ENCODE measurements at regions not wholly inside any gene's neighbourhood (a gene's known extent, or its start where the extent isn't known, plus 50 kb on each side); places are given as distances from the start of the nearest gene placed in this dataset.

DNA sequence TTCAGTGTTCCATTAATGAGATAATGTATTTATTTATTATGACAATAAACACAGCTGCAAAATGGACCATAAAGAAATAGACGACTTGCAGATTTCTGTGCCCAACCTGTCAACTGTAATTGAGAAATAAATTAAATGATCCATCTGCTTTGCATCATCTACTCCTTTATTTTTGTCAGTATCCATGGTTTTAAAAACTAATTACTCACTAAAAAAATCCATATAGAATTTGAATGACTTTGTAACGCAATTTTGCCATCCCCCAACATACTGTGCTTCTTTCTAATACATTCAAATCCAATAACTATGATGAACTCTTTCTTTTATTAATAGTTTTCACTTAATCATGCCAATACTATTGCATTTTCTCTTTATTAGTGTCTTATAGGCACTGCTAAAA lies 388.5 kb upstream of the SORCS1 start:
- TF ChIP-seq, protein P1, sequence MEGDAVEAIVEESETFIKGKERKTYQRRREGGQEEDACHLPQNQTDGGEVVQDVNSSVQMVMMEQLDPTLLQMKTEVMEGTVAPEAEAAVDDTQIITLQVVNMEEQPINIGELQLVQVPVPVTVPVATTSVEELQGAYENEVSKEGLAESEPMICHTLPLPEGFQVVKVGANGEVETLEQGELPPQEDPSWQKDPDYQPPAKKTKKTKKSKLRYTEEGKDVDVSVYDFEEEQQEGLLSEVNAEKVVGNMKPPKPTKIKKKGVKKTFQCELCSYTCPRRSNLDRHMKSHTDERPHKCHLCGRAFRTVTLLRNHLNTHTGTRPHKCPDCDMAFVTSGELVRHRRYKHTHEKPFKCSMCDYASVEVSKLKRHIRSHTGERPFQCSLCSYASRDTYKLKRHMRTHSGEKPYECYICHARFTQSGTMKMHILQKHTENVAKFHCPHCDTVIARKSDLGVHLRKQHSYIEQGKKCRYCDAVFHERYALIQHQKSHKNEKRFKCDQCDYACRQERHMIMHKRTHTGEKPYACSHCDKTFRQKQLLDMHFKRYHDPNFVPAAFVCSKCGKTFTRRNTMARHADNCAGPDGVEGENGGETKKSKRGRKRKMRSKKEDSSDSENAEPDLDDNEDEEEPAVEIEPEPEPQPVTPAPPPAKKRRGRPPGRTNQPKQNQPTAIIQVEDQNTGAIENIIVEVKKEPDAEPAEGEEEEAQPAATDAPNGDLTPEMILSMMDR (conservative IDR thresholded peaks at IDR 0.05) = no peak
- Histone ChIP-seq H3T11ph (ENCODE audit: low read length) (no peak overlapping the region), H2BK20ac (ENCODE audit: low read depth, low read length, poor library complexity, severe bottlenecking) (no peak overlapping the region), H3K56ac (ENCODE audit: insufficient read length, low read depth, low read length) (no peak overlapping the region), H3K27me3 (ENCODE audit: insufficient read depth, low read length) (no peaks in the 10 kb centered on the region), H3K79me2 (ENCODE audit: insufficient read depth, low read length) (no peaks in the 10 kb centered on the region), H4K91ac (ENCODE audit: insufficient read length, low read depth, low read length) (no peak overlapping the region), H4K5ac (ENCODE audit: insufficient read length, low read depth, low read length) (no peak overlapping the region), H3K23me2 (ENCODE audit: insufficient read length, low read depth, low read length, poor library complexity, severe bottlenecking) (no peaks in the 10 kb centered on the region), H3K18ac (ENCODE audit: insufficient read length, low read depth, low read length) (no peak overlapping the region), H2AK5ac (ENCODE audit: insufficient read length, low read length) (no peak overlapping the region), H2BK5ac (ENCODE audit: insufficient read length, low read length) (no peak overlapping the region), H2AFZ (ENCODE audit: low read length) (no peak overlapping the region), H3K23ac (ENCODE audit: insufficient read length, low read depth, low read length) (no peak overlapping the region), H2BK120ac (ENCODE audit: low read depth, low read length, poor library complexity, severe bottlenecking) (no peak overlapping the region), H3K4ac (ENCODE audit: low read depth, low read length) (no peak overlapping the region), H2BK12ac (ENCODE audit: insufficient read length, low read depth, low read length) (no peak overlapping the region), H3K14ac (ENCODE audit: insufficient read depth, low read length) (no peak overlapping the region), H3K9me3 (ENCODE audit: control insufficient read depth, low read depth, low read length) (no peaks in the 10 kb centered on the region), H3K4me1 (ENCODE audit: insufficient read depth, low read length) (no peaks in the 10 kb centered on the region; the same call in 1 of the 2 replicates), H3K4me2 (ENCODE audit: insufficient read depth, insufficient read length, low read length) (no peak overlapping the region), H4K20me1 (ENCODE audit: control insufficient read depth, insufficient read depth, insufficient read length) (no peaks in the 10 kb centered on the region), H3K27ac (ENCODE audit: insufficient read length, low read depth, low read length) (no peak overlapping the region), H2BK15ac (ENCODE audit: low read depth, low read length) (no peak overlapping the region), H4K8ac (replicated peaks; ENCODE audit: insufficient read length, low read depth, low read length) (no peak overlapping the region), H3K79me1 (ENCODE audit: insufficient read depth, low read depth, low read length, poor library complexity, severe bottlenecking) (no peaks in the 10 kb centered on the region), H3K9ac (ENCODE audit: extremely low read depth, insufficient read length, low read length) (no peak overlapping the region)
- peaks cover 0 to 14% (median 2%) of the 10 kb centered on the region in 3 experiments; a peak in 5 of 7 replicates for H3K36me3 Mint-ChIP-seq (ENCODE audit: insufficient read depth in 1 of 3, low read depth in 3 of 3)
- H3K9me3 Mint-ChIP-seq = peaks cover 10 to 14% of the 10 kb centered on the region in 2 experiments
- H3K27me3 Mint-ChIP-seq (ENCODE audit: low read depth) = no peaks in the 10 kb centered on the region
- no peak overlapping the region for H3K27ac Mint-ChIP-seq
- no peak for DNase-seq
- peaks cover 15 to 16% of the 10 kb centered on the region in 2 experiments for H3K4me1 Mint-ChIP-seq
- no peak overlapping the region for H3K4me3 Mint-ChIP-seq
- no CpG with 5 or more reads among the region's 2 CpGs for WGBS (ENCODE audit: extremely low coverage, insufficient read length, low lambda C conversion rate)

All from H9 (cell line).